Endothelial cell of umbilical vein (primary cell): ENCODE measurements at regions not wholly inside any gene's neighbourhood (a gene's known extent, or its start where the extent isn't known, plus 50 kb on each side); places are given as distances from the start of the nearest gene placed in this dataset.

Experiments
- BruUV-seq: library from RNA; stranded (reverse); fragments of 400-500 nt; replicated peaks from 2 replicates; lab custom pipeline; 2021; lab: Mats Ljungman, UMichigan
- CTCF ChIA-PET: fragments of 300-600, 350-600 bp; sonication (Branson Sonifier 250); formaldehyde crosslinking; loops from one replicate; lab custom pipeline; 2021; ENCODE audit warnings: antibody characterized with exemption, inconsistent platforms; lab: Charles Lee
- POLR2A ChIA-PET: fragments of 300-600, 350-600 bp; sonication (Branson Sonifier 250); formaldehyde crosslinking; loops from one replicate; lab custom pipeline; 2021; ENCODE audit warnings: antibody characterized with exemption, inconsistent platforms; lab: Charles Lee
- DNase-seq: peaks from one replicate; pipeline ENCODE4 v3.0.0-alpha.2; 2011; ENCODE audit warnings: low read depth, low spot score
- FAIRE-seq: peaks from 2 replicates; lab custom pipeline; 2011; peaks lifted over from hg19 to GRCh38; lab: Jason Lieb, UNC
- H2AFZ ChIP-seq: 2 replicates; pipeline ENCODE4 v1.6.0; 2012; ENCODE audit warnings: low read depth, low read length, control low read depth, inconsistent platforms
- H3K27ac ChIP-seq: 2 replicates; pipeline ENCODE4 v1.5.1; 2011; ENCODE audit warnings: low read depth, mild to moderate bottlenecking, control low read depth, low read length, moderate library complexity; ENCODE audit not compliant: insufficient read depth
- H3K27me3 ChIP-seq, 2 experiments: 2 replicates each; pipeline versions ENCODE4 v1.6.0 to v1.6.1; 2011; ENCODE audit warnings: low read length in 2 of 2, mixed read lengths in 1 of 2; ENCODE audit not compliant: control insufficient read depth in 2 of 2, insufficient read depth in 2 of 2
- H3K36me3 ChIP-seq, 2 experiments: 2 replicates in 1 of 2; 3 replicates in 1 of 2; pipeline ENCODE4 v1.5.1; 2011; ENCODE audit warnings: low read length in 2 of 2, mild to moderate bottlenecking in 1 of 2, moderate library complexity in 1 of 2; ENCODE audit not compliant: control insufficient read depth in 2 of 2, insufficient read depth in 2 of 2; ENCODE audit errors: extremely low read depth in 1 of 2
- H3K4me1 ChIP-seq: 3 replicates; pipeline ENCODE4 v1.5.1; 2011; ENCODE audit warnings: mild to moderate bottlenecking, low read length; ENCODE audit not compliant: control insufficient read depth, insufficient read depth; ENCODE audit errors: extremely low read depth
- H3K4me2 ChIP-seq: 2 replicates; pipeline ENCODE4 v1.6.1; 2011; ENCODE audit warnings: low read length, control low read depth, mixed read lengths; ENCODE audit not compliant: insufficient read depth
- H3K4me3 ChIP-seq, 3 experiments: fragments of 200-600 bp in 1 of 3; sonication (generic), shearing (Covaris generic) in 1 of 3; replicated peaks in 1 of 3; 2 replicates each; pipeline ENCODE4 v1.5.1; 2011 to 2016; ENCODE audit warnings: control low read depth in 3 of 3, low read length in 3 of 3, mild to moderate bottlenecking in 2 of 3, inconsistent platforms in 1 of 3, low read depth in 1 of 3, moderate library complexity in 1 of 3; ENCODE audit not compliant: insufficient read depth in 1 of 3
- H3K79me2 ChIP-seq: 2 replicates; pipeline ENCODE4 v1.6.0; 2012; ENCODE audit warnings: low read length, inconsistent platforms; ENCODE audit not compliant: control insufficient read depth, insufficient read depth
- H3K9ac ChIP-seq: replicated peaks from 2 replicates; pipeline ENCODE3; 2011; ENCODE audit warnings: low read length, control low read depth; ENCODE audit not compliant: insufficient read depth; ENCODE audit errors: extremely low read depth
- H3K9me1 ChIP-seq: replicated peaks from 3 replicates; pipeline ENCODE4 v1.6.0; 2011; ENCODE audit warnings: mild to moderate bottlenecking, low read length; ENCODE audit not compliant: control insufficient read depth, insufficient read depth; ENCODE audit errors: extremely low read depth
- H3K9me3 ChIP-seq: replicated peaks from 2 replicates; pipeline ENCODE4 v1.5.1; 2012; ENCODE audit warnings: low read length, inconsistent platforms; ENCODE audit not compliant: control insufficient read depth, insufficient read depth
- H4K20me1 ChIP-seq: replicated peaks from 2 replicates; pipeline ENCODE3; 2011; ENCODE audit warnings: mild to moderate bottlenecking, low read length; ENCODE audit not compliant: control insufficient read depth, insufficient read depth; ENCODE audit errors: extremely low read depth
- CTCF ChIP-seq, 2 donors: IDR thresholded peaks; 1 replicate in 1 of 2; 2 replicates in 1 of 2; pipeline ENCODE4 v1.5.1; 2011; ENCODE audit warnings: low read length in 2 of 2, mild to moderate bottlenecking in 2 of 2, moderate library complexity in 2 of 2, control low read depth in 1 of 2, inconsistent platforms in 1 of 2, low read depth in 1 of 2; ENCODE audit not compliant: insufficient read depth in 1 of 2; ENCODE audit errors: extremely low read depth in 1 of 2
- EZH2 ChIP-seq: IDR thresholded peaks from 2 replicates; pipeline ENCODE4 v1.6.1; 2012; ENCODE audit warnings: borderline replicate concordance, low read depth, mild to moderate bottlenecking, moderate library complexity, low read length, inconsistent platforms; ENCODE audit not compliant: severe bottlenecking
- FOS ChIP-seq: IDR thresholded peaks from 2 replicates; pipeline ENCODE4 v1.6.1; 2011; ENCODE audit warnings: mild to moderate bottlenecking, low read length, moderate library complexity, borderline replicate concordance; ENCODE audit not compliant: insufficient read depth
- GATA2 ChIP-seq: IDR thresholded peaks from 2 replicates; pipeline ENCODE4 v1.7.0; 2011; ENCODE audit warnings: low read depth, mild to moderate bottlenecking, moderate library complexity, mixed read lengths, low read length; ENCODE audit not compliant: insufficient read length, insufficient read depth
- JUN ChIP-seq: IDR thresholded peaks from 2 replicates; pipeline ENCODE4 v1.6.1; 2011; ENCODE audit warnings: borderline replicate concordance, low read depth; ENCODE audit not compliant: insufficient read length, insufficient read depth
- MAX ChIP-seq: IDR thresholded peaks from 2 replicates; pipeline ENCODE4 v1.6.1; 2011; ENCODE audit not compliant: insufficient read depth, insufficient read length
- MYC ChIP-seq: IDR thresholded peaks from one replicate; pipeline ENCODE4 v1.6.1; 2011; ENCODE audit warnings: mild to moderate bottlenecking, low read depth, low read length
- POLR2A ChIP-seq: IDR thresholded peaks from 2 replicates; pipeline ENCODE4 v1.6.1; 2012; ENCODE audit warnings: low read depth, mild to moderate bottlenecking, control low read depth, low read length
- POLR2AphosphoS5 ChIP-seq: IDR thresholded peaks from 2 replicates; pipeline ENCODE4 v1.6.1; 2012; ENCODE audit warnings: low read depth, mild to moderate bottlenecking, control low read depth, low read length, moderate library complexity; ENCODE audit not compliant: insufficient read depth
- dilution Hi-C: fragments of 300-500 bp; cut with MboI; formaldehyde crosslinking; loops from one replicate; pipeline ENCODE4 v1.15.0; 2019; ENCODE audit warnings: low sequenced_read_pairs; ENCODE audit not compliant: extremely low pct_ligation_motif_present
- intact Hi-C: fragments of 100-400 bp; cut with micrococcal nuclease; formaldehyde crosslinking; loops from one replicate; pipeline ENCODE4 v1.10.0; 2022

- Histone ChIP-seq H2AFZ (no peak overlapping the region), H3K4me2 (no peak overlapping the region), H3K9ac (no peak overlapping the region), H3K36me3 (no peaks in the 10 kb centered on the region), H3K4me3 (no peak overlapping the region), H3K9me3 (no peaks in the 10 kb centered on the region), H3K9me1 (no peaks in the 10 kb centered on the region), H3K27ac (no peak overlapping the region), H3K27me3 (no peaks in the 10 kb centered on the region), H3K79me2 (no peaks in the 10 kb centered on the region), H3K4me1 (no peaks in the 10 kb centered on the region), H4K20me1 (no peaks in the 10 kb centered on the region)
- FAIRE-seq (no peak), DNase-seq (no peak)
- intact Hi-C loops, result no loop called here
- ChIA-PET POLR2A (no interaction called here), CTCF (no interaction called here)
- dilution Hi-C loops, result no loop called here
- TF ChIP-seq JUN, result no peak
- no peak for TF ChIP-seq EZH2
- TF ChIP-seq POLR2A, result no peak
- TF ChIP-seq MYC, result no peak
- TF ChIP-seq FOS, result no peak
- no peak for TF ChIP-seq POLR2AphosphoS5
- no peak for TF ChIP-seq GATA2
- TF ChIP-seq MAX, result no peak
- no peak for TF ChIP-seq CTCF (IDR thresholded peaks at IDR 0.05; ENCODE audit: extremely low read depth in 1 of 2, insufficient read depth in 1 of 2, low read depth in 1 of 2, low read length in 2 of 2)
- BruUV-seq, result no TSS peak
Measured at GRCh38 chr2:145846982-145847381, 1327.1 kb upstream of the ZEB2 start.
